ENCODE measurements at regions not wholly inside any gene's neighbourhood (a gene's known extent, or its start where the extent isn't known, plus 50 kb on each side); places are given as distances from the start of the nearest gene placed in this dataset.

- no peaks in the 10 kb centered on the region for H3K36me3 Mint-ChIP-seq (ENCODE audit: insufficient read depth)
- H3K27ac Mint-ChIP-seq = no peak overlapping the region
- no peaks in the 10 kb centered on the region for H3K9me3 Mint-ChIP-seq (ENCODE audit: low read depth)
- TF ChIP-seq CTCF (IDR thresholded peaks at IDR 0.05; ENCODE audit: unreplicated experiment) = no peak
- H3K27me3 Mint-ChIP-seq = no peaks in the 10 kb centered on the region
- H3K4me1 Mint-ChIP-seq (ENCODE audit: low read depth) = no peaks in the 10 kb centered on the region
- no peak for DNase-seq (ENCODE audit: low spot score, unreplicated experiment)
- no peak overlapping the region for H3K4me3 Mint-ChIP-seq (ENCODE audit: low read depth)
These were observed 1364.9 kb upstream of the NRXN1 start for GRCh38 chr2:52396836-52397235.

GRCh38 chr2:52395912-52396311 lies 1364.0 kb upstream of the NRXN1 start:
- Mint-ChIP-seq H3K4me3 (ENCODE audit: low read depth) (no peak overlapping the region), H3K4me1 (ENCODE audit: low read depth) (no peaks in the 10 kb centered on the region), H3K27me3 (no peaks in the 10 kb centered on the region), H3K27ac (no peak overlapping the region), H3K36me3 (ENCODE audit: insufficient read depth) (no peaks in the 10 kb centered on the region), H3K9me3 (ENCODE audit: low read depth) (no peaks in the 10 kb centered on the region)
- no peak for TF ChIP-seq CTCF (IDR thresholded peaks at IDR 0.05; ENCODE audit: unreplicated experiment)
- DNase-seq (ENCODE audit: low spot score, unreplicated experiment) = no peak

- H3K9me3 Mint-ChIP-seq (ENCODE audit: low read depth) = no peaks in the 10 kb centered on the region
- TF ChIP-seq CTCF (IDR thresholded peaks at IDR 0.05; ENCODE audit: unreplicated experiment) = no peak
- no peaks in the 10 kb centered on the region for H3K4me1 Mint-ChIP-seq (ENCODE audit: low read depth)
- H3K4me3 Mint-ChIP-seq (ENCODE audit: low read depth) = no peak overlapping the region
- no peaks in the 10 kb centered on the region for H3K27me3 Mint-ChIP-seq
- no peaks in the 10 kb centered on the region for H3K36me3 Mint-ChIP-seq (ENCODE audit: insufficient read depth)
- no peak overlapping the region for H3K27ac Mint-ChIP-seq
- no peak for DNase-seq (ENCODE audit: low spot score, unreplicated experiment)
These were observed 1359.7 kb upstream of the NRXN1 start for GRCh38 chr2:52391621-52392020.

GRCh38 chr2:52390651-52391050 lies 1358.7 kb upstream of the NRXN1 start:
- DNase-seq (ENCODE audit: low spot score, unreplicated experiment) = no peak
- no peak for TF ChIP-seq CTCF (IDR thresholded peaks at IDR 0.05; ENCODE audit: unreplicated experiment)
- H3K4me3 Mint-ChIP-seq (ENCODE audit: low read depth) = no peak overlapping the region
- H3K36me3 Mint-ChIP-seq (ENCODE audit: insufficient read depth) = no peaks in the 10 kb centered on the region
- no peaks in the 10 kb centered on the region for H3K27me3 Mint-ChIP-seq
- no peaks in the 10 kb centered on the region for H3K9me3 Mint-ChIP-seq (ENCODE audit: low read depth)
- H3K27ac Mint-ChIP-seq = no peak overlapping the region
- H3K4me1 Mint-ChIP-seq (ENCODE audit: low read depth) = no peaks in the 10 kb centered on the region

GRCh38 chr2:52387937-52388590 lies 1356.1 kb upstream of the NRXN1 start:
- Mint-ChIP-seq H3K9me3 (ENCODE audit: low read depth) (no peaks in the 10 kb centered on the region), H3K27ac (peak overlapping the region; percentile 36), H3K27me3 (no peaks in the 10 kb centered on the region), H3K36me3 (ENCODE audit: insufficient read depth) (no peaks in the 10 kb centered on the region), H3K4me1 (ENCODE audit: low read depth) (peaks cover 2% of the 10 kb centered on the region), H3K4me3 (ENCODE audit: low read depth) (no peak overlapping the region)
- TF ChIP-seq CTCF (IDR thresholded peaks at IDR 0.05; ENCODE audit: unreplicated experiment) = no peak
- no peak for DNase-seq (ENCODE audit: low spot score, unreplicated experiment)

Data from progenitor cell of endocrine pancreas (in vitro differentiated cells).